HepG2 (cell line): ENCODE measurements at regions not wholly inside any gene's neighbourhood (a gene's known extent, or its start where the extent isn't known, plus 50 kb on each side); places are given as distances from the start of the nearest gene placed in this dataset.

Experiments used
- ATAC-seq: fragments of 200-7000 bp; cut with Tn5 transposase; 3 replicates; pipeline ENCODE4 v1.9.1; 2020; ENCODE audit warnings: mild to moderate bottlenecking, moderate library complexity
- BruUV-seq: library from RNA; stranded (reverse); fragments of 400-500 nt; replicated peaks from 2 replicates; lab custom pipeline; 2021; lab: Mats Ljungman, UMichigan
- CTCF ChIA-PET: fragments of 300-600 bp; formaldehyde crosslinking; extraction: SDS; loops from one replicate; lab custom pipeline; 2021; ENCODE audit warnings: low total read pairs, inconsistent platforms, low intra/inter-chr PET ratio; lab: Yijun Ruan, JAX
- POLR2A ChIA-PET: fragments of 350-600 bp; sonication (Branson Sonifier 250); formaldehyde crosslinking; loops from one replicate; lab custom pipeline; 2020; ENCODE audit warnings: antibody characterized with exemption, inconsistent platforms; lab: Yijun Ruan, JAX
- DNase-seq: peaks from one replicate; pipeline ENCODE4 v3.0.0-alpha.2; 2015; ENCODE audit warnings: low spot score
- FAIRE-seq: peaks from 3 replicates; lab custom pipeline; 2011; peaks lifted over from hg19 to GRCh38; lab: Jason Lieb, UNC
- H2AFZ ChIP-seq: one replicate; pipeline ENCODE4 v1.6.1; 2011; ENCODE audit warnings: low read length, inconsistent platforms
- H3K27ac ChIP-seq: fragments of 300-600 bp; 3 replicates; pipeline ENCODE4 v1.8.0; 2011; ENCODE audit warnings: mixed run types, mild to moderate bottlenecking, mixed read lengths, low read length, inconsistent platforms; ENCODE audit not compliant: insufficient read depth; ENCODE audit errors: extremely low read length
- H3K27me3 ChIP-seq, 2 experiments: fragments of 200-600 bp in 1 of 2; 2 replicates in 1 of 2; 3 replicates in 1 of 2; pipeline versions ENCODE4 v1.6.0 to v1.8.0; 2011; ENCODE audit warnings: low read length in 2 of 2, mild to moderate bottlenecking in 2 of 2, moderate library complexity in 2 of 2, inconsistent platforms in 1 of 2; ENCODE audit not compliant: insufficient read depth in 2 of 2, control insufficient read depth in 1 of 2
- H3K36me3 ChIP-seq, 2 experiments: fragments of 200-600 bp in 1 of 2; replicated peaks in 1 of 2; 2 replicates in 1 of 2; 3 replicates in 1 of 2; pipeline versions ENCODE4 v1.5.1 to v1.8.0; 2011; ENCODE audit warnings: low read length in 2 of 2, inconsistent platforms in 1 of 2; ENCODE audit not compliant: insufficient read depth in 2 of 2, control insufficient read depth in 1 of 2
- H3K4me1 ChIP-seq: 2 replicates; pipeline ENCODE4 v1.5.1; 2012; ENCODE audit warnings: low read length, inconsistent platforms; ENCODE audit not compliant: insufficient read depth
- H3K4me2 ChIP-seq: 2 replicates; pipeline ENCODE4 v1.6.0; 2011; ENCODE audit warnings: low read depth, low read length, inconsistent platforms
- H3K4me3 ChIP-seq, 3 experiments: fragments of 200-600 bp in 1 of 3; sonication (generic), shearing (Covaris generic) in 1 of 3; replicated peaks in 1 of 3; 2 replicates each; pipeline ENCODE4 v1.5.1; 2011 to 2016; ENCODE audit warnings: low read length in 3 of 3, inconsistent platforms in 2 of 3, low read depth in 2 of 3, mild to moderate bottlenecking in 2 of 3, control low read depth in 1 of 3, mixed read lengths in 1 of 3; ENCODE audit not compliant: insufficient read depth in 1 of 3
- H3K79me2 ChIP-seq: one replicate; pipeline ENCODE4 v1.6.1; 2011; ENCODE audit warnings: low read length, inconsistent platforms; ENCODE audit not compliant: insufficient read depth
- H3K9ac ChIP-seq: 2 replicates; pipeline ENCODE4 v1.6.0; 2011; ENCODE audit warnings: mild to moderate bottlenecking, low read depth, low read length, inconsistent platforms; ENCODE audit not compliant: insufficient read depth
- H3K9me3 ChIP-seq: 2 replicates; pipeline ENCODE4 v1.5.1; 2012; ENCODE audit warnings: mild to moderate bottlenecking, low read length
- H4K20me1 ChIP-seq: 2 replicates; pipeline ENCODE4 v1.6.0; 2011; ENCODE audit warnings: inconsistent platforms, mild to moderate bottlenecking, low read length, moderate library complexity; ENCODE audit not compliant: insufficient read depth
- ATF6 ChIP-seq: sonication (generic); formaldehyde crosslinking; conservative IDR thresholded peaks from 2 replicates; pipeline ENCODE4 v1.4.0; 2020; ENCODE audit warnings: missing genetic modification reagents
- CC2D1A ChIP-seq: sonication (generic); formaldehyde crosslinking; IDR thresholded peaks from 2 replicates; pipeline ENCODE4 v1.8.1; 2023; ENCODE audit warnings: mild to moderate bottlenecking, missing genetic modification reagents
- HNRNPL ChIP-seq: fragments of 200-400 bp; formaldehyde crosslinking; IDR thresholded peaks from 2 replicates; pipeline ENCODE4 v1.6.1; 2017; ENCODE audit warnings: mild to moderate bottlenecking, low read depth, low read length
- MED8 ChIP-seq: sonication (generic); formaldehyde crosslinking; IDR thresholded peaks from 2 replicates; pipeline ENCODE4 v1.8.1; 2023; ENCODE audit warnings: mild to moderate bottlenecking, missing genetic modification reagents; ENCODE audit not compliant: insufficient replicate concordance
- PRDM4 ChIP-seq: sonication (generic); formaldehyde crosslinking; IDR thresholded peaks from 2 replicates; pipeline ENCODE4 v1.9.0; 2021; ENCODE audit warnings: missing genetic modification reagents, borderline replicate concordance
- ZBTB21 ChIP-seq: sonication (generic); formaldehyde crosslinking; IDR thresholded peaks from 2 replicates; pipeline ENCODE4 v1.4.0; 2020; ENCODE audit warnings: missing genetic modification reagents
- ZIK1 ChIP-seq: sonication (generic); formaldehyde crosslinking; IDR thresholded peaks from 2 replicates; pipeline ENCODE4 v1.5.0; 2020; ENCODE audit warnings: mild to moderate bottlenecking, low read depth, missing genetic modification reagents, borderline replicate concordance
- ZNF772 ChIP-seq: sonication (generic); formaldehyde crosslinking; IDR thresholded peaks from 2 replicates; pipeline ENCODE4 v1.5.0; 2020; ENCODE audit warnings: mild to moderate bottlenecking, missing genetic modification reagents
- WGBS: methylation state at CpG from one replicate; pipeline ENCODE4 v1.1.6; 2017; ENCODE audit warnings: low lambda C conversion rate; 5-methylcytosine and 5-hydroxymethylcytosine counted together
- in situ Hi-C: cut with HindIII; loops from 2 replicates; pipeline ENCODE4 v1.10.0; 2017; ENCODE audit warnings: low pct_unique_long_range_greater_than_20kb; ENCODE audit not compliant: extremely low pct_ligation_motif_present
- intact Hi-C: fragments of 100-400 bp; cut with micrococcal nuclease; formaldehyde crosslinking; loops from one replicate; pipeline ENCODE4 v1.10.0; 2022; ENCODE audit not compliant: unreplicated experiment

GRCh38 chr7:131957338-131958020 lies 401.1 kb upstream of the PODXL start:
- intact Hi-C loops = no loop called here

More at GRCh38 chr7:131957338-131958020, 401.1 kb upstream of the PODXL start:
- TF ChIP-seq ZNF772 (CRISPR knock-in tag) = no peak
- no peak for TF ChIP-seq ZIK1 (CRISPR knock-in tag)
- no peak for TF ChIP-seq ATF6
- no peak for TF ChIP-seq PRDM4 (CRISPR knock-in tag)
- no peak for TF ChIP-seq MED8 (CRISPR knock-in tag)
- no peak for TF ChIP-seq ZBTB21 (CRISPR knock-in tag)
- no peak for TF ChIP-seq CC2D1A (CRISPR knock-in tag)
- no peak for TF ChIP-seq HNRNPL
- H3K9ac ChIP-seq = no peak overlapping the region
- no peaks in the 10 kb centered on the region for H3K36me3 ChIP-seq
- FAIRE-seq = no peak
- H3K4me1 ChIP-seq = no peaks in the 10 kb centered on the region
- H3K79me2 ChIP-seq = no peaks in the 10 kb centered on the region
- POLR2A ChIA-PET = no interaction called here
- BruUV-seq = no TSS peak
- 21% methylated on average over 12 of the region's 12 CpGs for WGBS
- no peak overlapping the region for H3K4me2 ChIP-seq
- no peak overlapping the region for H3K27ac ChIP-seq
- no peak for DNase-seq
- H4K20me1 ChIP-seq = no peaks in the 10 kb centered on the region
- peaks cover 2 to 6% of the 10 kb centered on the region in 2 experiments; a peak in 2 of 5 replicates for H3K27me3 ChIP-seq
- H3K4me3 ChIP-seq = no peak overlapping the region
- no peak for ATAC-seq
- in situ Hi-C loops = no loop called here
- CTCF ChIA-PET = no interaction called here
- H3K9me3 ChIP-seq = no peaks in the 10 kb centered on the region
- H2AFZ ChIP-seq = no peak overlapping the region
